ENCODE measurements at regions not wholly inside any gene's neighbourhood (a gene's known extent, or its start where the extent isn't known, plus 50 kb on each side); places are given as distances from the start of the nearest gene placed in this dataset.

- TF ChIP-seq CTCF (optimal IDR thresholded peaks at IDR 0.05 in 1 of 3, IDR thresholded peaks at IDR 0.05 in 1 of 3, conservative IDR thresholded peaks at IDR 0.05 in 1 of 3; ENCODE audit: extremely low read depth in 1 of 3, insufficient read depth in 2 of 3, low read length in 3 of 3), result no peak
- no peak for TF ChIP-seq EZH2 (IDR thresholded peaks at IDR 0.05; ENCODE audit: low read length)
Measured at GRCh38 chr3:40764747-40765146, 240.0 kb downstream of the ZNF621 start.

Measured in keratinocyte (primary cell).